Ishikawa (cell line): ENCODE measurements at regions not wholly inside any gene's neighbourhood (a gene's known extent, or its start where the extent isn't known, plus 50 kb on each side); places are given as distances from the start of the nearest gene placed in this dataset.

Experiments used
- CEBPB ChIP-seq: IDR thresholded peaks from 2 replicates; pipeline ENCODE4 v1.6.1; 2012
- CREB1 ChIP-seq: IDR thresholded peaks from 2 replicates; pipeline ENCODE4 v1.6.1; 2012; ENCODE audit warnings: low read depth
- EGR1 ChIP-seq: IDR thresholded peaks from 2 replicates; pipeline ENCODE4 v1.6.1; 2012
- EP300 ChIP-seq: IDR thresholded peaks from 2 replicates; pipeline ENCODE4 v1.6.1; 2012; ENCODE audit warnings: borderline replicate concordance
- MAX ChIP-seq: IDR thresholded peaks from 2 replicates; pipeline ENCODE4 v1.6.1; 2012
- NFIC ChIP-seq: IDR thresholded peaks from 2 replicates; pipeline ENCODE4 v1.6.1; 2012
- RAD21 ChIP-seq: IDR thresholded peaks from 2 replicates; pipeline ENCODE4 v1.6.1; 2012; ENCODE audit warnings: low read depth
- REST ChIP-seq: IDR thresholded peaks from 2 replicates; pipeline ENCODE4 v1.6.1; 2012; ENCODE audit warnings: low read depth, mild to moderate bottlenecking
- TAF1 ChIP-seq: IDR thresholded peaks from 2 replicates; pipeline ENCODE4 v1.6.1; 2012; ENCODE audit warnings: low read depth, mild to moderate bottlenecking
- TCF12 ChIP-seq: IDR thresholded peaks from 2 replicates; pipeline ENCODE4 v1.6.1; 2012; ENCODE audit warnings: low read depth
- USF1 ChIP-seq: IDR thresholded peaks from 2 replicates; pipeline ENCODE4 v1.6.1; 2012
- YY1 ChIP-seq: IDR thresholded peaks from 2 replicates; pipeline ENCODE4 v1.6.1; 2012; ENCODE audit warnings: low read depth
- ZBTB7A ChIP-seq: IDR thresholded peaks from 2 replicates; pipeline ENCODE4 v1.6.1; 2012; ENCODE audit warnings: low read depth

DNA sequence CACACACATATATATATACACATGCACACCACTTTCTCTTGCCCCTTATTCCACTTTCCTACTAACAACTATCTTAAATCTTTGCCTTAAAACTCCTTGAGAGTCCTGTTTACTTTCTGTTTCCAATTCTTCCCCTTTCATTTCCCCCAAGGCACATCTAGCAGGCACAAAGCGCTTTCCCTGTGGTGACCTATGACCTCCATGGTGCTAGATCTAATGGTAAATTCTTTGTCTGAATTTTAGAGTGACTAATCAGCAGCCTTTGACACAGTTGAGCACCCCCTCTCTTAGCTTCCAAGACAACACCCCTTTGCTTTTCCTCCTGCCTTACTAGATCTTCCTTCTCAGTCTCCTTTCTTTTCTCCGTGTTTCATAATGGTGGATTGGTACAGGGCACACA lies 236.4 kb upstream of the TTC29 start:
- TF ChIP-seq EP300 (no peak), RAD21 (no peak), ZBTB7A (no peak), TCF12 (no peak), YY1 (no peak), MAX (no peak), REST (no peak), CREB1 (no peak), CEBPB (no peak), TAF1 (no peak), EGR1 (no peak), USF1 (no peak), NFIC (no peak)
